ENCODE measurements at regions not wholly inside any gene's neighbourhood (a gene's known extent, or its start where the extent isn't known, plus 50 kb on each side); places are given as distances from the start of the nearest gene placed in this dataset.

DNA sequence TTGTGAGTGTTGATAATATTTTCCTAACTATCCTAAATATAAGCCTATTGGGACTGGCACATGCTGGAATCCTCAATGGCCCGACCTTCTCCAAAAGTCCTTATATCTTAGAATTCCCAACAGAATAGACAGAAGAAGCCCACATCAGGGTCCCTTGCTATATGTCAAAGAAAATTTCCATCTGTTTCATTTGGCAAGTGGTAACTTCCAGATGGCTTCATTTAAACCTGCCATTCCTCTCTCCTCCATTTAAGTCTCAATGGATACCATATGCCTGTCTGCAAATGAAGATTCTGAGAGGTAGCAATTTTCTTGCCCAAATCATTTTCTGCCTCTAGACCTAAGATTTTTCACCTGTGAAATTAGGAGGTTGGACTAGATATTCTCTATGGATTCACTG, 73.1 kb upstream of the KCNA4 start:
- Mint-ChIP-seq H3K9me3 (peaks cover 0 to 10% (median 0%) of the 10 kb centered on the region in 7 donors), H3K27ac (no peak overlapping the region), H3K27me3 (no peaks in the 10 kb centered on the region), H3K4me1 (no peaks in the 10 kb centered on the region), H3K4me3 (no peak overlapping the region), H3K36me3 (no peaks in the 10 kb centered on the region)
- ATAC-seq (ENCODE audit: low read depth in 2 of 2) (no peak), DNase-seq (no peak)

DNA sequence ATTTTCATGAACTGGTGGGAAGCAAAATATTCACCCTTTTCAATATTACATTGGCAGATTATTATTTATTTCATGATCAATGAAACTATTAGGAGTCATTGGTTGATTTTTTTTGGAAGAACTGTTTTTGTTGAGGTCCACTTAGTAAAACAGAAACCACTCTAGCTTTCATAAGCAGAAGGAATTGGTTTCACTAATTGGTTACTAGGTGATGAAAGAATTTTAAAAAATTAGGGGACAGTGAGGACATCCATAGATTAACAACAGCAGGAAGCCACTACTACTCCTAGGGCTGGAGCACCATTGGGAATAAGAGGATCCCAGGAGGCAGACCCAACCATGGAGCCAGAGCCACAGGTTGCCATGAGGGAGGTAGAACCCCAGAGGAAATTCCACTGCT, 74.4 kb upstream of the KCNA4 start:
- Mint-ChIP-seq H3K36me3 (no peaks in the 10 kb centered on the region), H3K27ac (no peak overlapping the region), H3K9me3 (peaks cover 0 to 10% (median 2%) of the 10 kb centered on the region in 7 donors), H3K4me1 (no peaks in the 10 kb centered on the region), H3K27me3 (no peaks in the 10 kb centered on the region), H3K4me3 (no peak overlapping the region)
- DNase-seq (no peak), ATAC-seq (ENCODE audit: low read depth in 2 of 2) (no peak)

DNA sequence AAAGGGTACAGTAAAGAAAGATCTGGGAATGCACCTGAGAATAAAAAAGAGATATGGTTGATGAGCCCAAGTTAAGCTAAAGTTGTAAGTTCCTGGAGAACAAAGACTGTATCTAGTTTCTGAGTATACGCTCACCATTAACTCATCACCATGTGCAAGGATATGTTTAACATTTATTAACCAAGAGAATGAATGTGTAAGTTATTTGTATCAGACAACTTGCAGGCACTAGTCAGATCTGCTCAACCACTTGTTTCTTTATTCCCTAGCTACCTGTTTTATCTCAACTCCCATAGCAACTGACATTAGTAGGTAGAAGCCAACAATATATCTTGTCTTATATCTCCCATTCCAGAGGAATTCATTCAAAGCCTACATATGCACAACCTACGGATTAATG, 74.9 kb upstream of the KCNA4 start:
- Mint-ChIP-seq H3K9me3 (peaks cover 0 to 10% (median 2%) of the 10 kb centered on the region in 7 donors), H3K27ac (no peak overlapping the region), H3K36me3 (no peaks in the 10 kb centered on the region), H3K27me3 (no peaks in the 10 kb centered on the region), H3K4me3 (no peak overlapping the region), H3K4me1 (no peaks in the 10 kb centered on the region)
- no peak for ATAC-seq (ENCODE audit: low read depth in 2 of 2)
- DNase-seq: no peak

DNA sequence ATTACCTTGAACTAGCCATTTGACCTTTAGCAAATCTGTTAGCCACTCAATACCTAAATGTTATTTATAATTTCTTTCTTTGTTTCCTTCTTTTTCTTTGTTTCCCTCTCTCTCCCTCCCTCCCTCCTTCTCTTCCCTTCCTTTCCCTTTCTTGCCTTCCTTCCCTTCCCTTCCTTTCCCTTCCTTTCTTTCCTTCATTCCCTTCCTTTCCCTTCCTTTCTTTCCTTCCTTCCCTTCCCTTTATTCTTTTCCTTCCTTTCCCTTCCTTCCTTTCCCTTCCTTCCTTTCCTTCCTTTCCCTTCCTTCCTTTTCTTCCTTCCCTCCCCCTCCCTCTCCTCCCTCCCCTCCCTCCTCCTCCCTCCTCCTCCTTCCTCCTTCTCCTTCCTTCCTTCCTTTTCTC, 75.7 kb upstream of the KCNA4 start:
- H3K36me3 Mint-ChIP-seq: no peaks in the 10 kb centered on the region
- no peak overlapping the region for H3K27ac Mint-ChIP-seq
- H3K27me3 Mint-ChIP-seq: no peaks in the 10 kb centered on the region
- H3K4me1 Mint-ChIP-seq: no peaks in the 10 kb centered on the region
- ATAC-seq (ENCODE audit: low read depth in 2 of 2) (no peak), DNase-seq (no peak)
- no peak overlapping the region for H3K4me3 Mint-ChIP-seq
- H3K9me3 Mint-ChIP-seq: peaks cover 0 to 10% (median 4%) of the 10 kb centered on the region in 7 donors

DNA sequence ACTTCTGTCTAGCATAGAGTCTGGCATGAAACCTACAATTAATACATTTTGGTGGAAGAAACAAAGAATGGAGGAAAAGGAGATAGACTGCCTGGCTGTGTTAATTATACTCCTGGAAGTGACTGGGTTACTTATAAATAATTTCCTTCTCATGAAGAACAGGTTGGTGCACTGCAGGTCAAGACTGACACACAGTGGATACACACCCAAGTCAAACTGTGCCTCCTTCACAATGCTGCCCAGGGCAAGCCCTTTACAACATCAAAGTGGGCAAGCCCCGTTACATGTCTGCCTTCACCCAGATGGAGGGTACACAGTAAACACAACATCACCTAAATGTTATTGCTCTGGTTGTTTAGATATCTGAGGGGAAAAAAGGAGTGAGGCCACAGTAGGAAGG, 83.7 kb upstream of the KCNA4 start:
- Mint-ChIP-seq H3K4me1 (no peaks in the 10 kb centered on the region), H3K4me3 (no peak overlapping the region), H3K27ac (no peak overlapping the region), H3K36me3 (no peaks in the 10 kb centered on the region), H3K9me3 (peaks cover 3 to 31% (median 8%) of the 10 kb centered on the region in 7 donors), H3K27me3 (peaks cover 0 to under 1% (median 0%) of the 10 kb centered on the region in 3 donors)
- ATAC-seq (ENCODE audit: low read depth in 2 of 2) (no peak), DNase-seq (no peak)

DNA sequence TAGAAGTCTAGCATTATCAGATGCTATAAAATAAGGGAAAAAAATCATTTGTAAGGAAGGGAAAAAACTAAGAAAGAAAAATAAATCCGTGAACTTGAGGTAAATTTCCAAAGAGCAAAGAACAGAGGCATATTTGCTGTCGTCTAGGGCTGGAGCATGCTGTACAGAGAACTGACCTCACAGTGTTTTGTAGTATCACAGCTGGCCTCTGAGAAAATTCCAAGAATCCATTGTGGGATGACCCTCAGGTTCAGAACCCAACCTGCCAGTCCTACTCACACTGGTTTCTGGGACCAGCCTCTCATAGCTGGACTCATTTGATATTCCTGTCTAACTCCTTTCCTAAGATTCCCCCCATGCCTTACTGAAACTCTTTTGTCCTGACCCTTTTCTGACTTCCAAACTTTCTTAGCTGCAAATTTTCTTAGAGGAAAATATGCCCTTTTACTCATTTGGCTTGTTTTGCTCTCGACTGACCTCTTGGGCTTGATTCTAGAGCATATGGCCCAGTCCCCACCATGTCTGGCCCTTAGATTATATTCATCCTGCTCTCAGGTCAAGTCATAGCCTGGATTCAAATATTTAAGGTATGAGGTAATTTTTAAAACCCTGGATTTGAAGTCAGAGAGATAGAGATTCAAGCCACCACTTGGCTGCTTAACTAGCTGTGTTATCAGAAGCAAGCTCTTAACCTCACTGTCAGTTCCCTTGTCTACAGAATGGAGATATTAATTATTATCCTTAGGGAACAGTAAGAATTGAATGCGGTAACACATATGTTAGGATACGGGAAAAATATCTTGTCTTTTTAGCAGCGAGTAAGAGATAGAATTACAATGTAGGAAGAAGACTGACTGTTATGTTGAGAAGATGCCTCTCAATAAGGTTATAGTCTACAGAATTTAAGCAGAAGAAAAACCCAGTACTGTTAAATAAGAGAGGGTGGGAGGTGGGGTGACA, 89.7 kb upstream of the KCNA4 start:
- H3K9me3 Mint-ChIP-seq: peaks cover 0 to 9% (median 2%) of the 10 kb centered on the region in 7 donors

DNA sequence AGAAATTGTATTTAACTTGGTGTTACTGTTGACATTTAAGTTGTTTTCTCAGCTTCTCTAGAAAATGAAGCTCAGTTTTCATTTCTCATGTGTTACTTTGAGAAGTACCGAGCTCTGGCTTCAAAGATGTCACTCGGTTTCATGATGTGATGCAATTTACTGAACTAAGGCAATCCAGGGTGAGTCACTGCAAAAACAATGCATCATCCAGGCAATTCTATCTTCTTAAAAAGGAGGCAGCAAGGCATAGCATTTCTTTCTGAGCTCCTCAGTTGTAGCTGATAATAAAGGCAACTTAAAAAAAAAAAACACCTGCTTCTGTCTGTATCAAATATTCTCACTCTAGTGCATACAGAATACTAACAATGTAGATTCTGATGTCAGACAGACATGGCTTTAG, 91.1 kb upstream of the KCNA4 start:
- H3K36me3 Mint-ChIP-seq: no peaks in the 10 kb centered on the region
- no peak overlapping the region for H3K27ac Mint-ChIP-seq
- no peaks in the 10 kb centered on the region for H3K4me1 Mint-ChIP-seq
- peaks cover 0 to 9% (median 0%) of the 10 kb centered on the region in 7 donors for H3K9me3 Mint-ChIP-seq
- H3K27me3 Mint-ChIP-seq: peaks cover 0 to 6% (median 0%) of the 10 kb centered on the region in 3 donors
- H3K4me3 Mint-ChIP-seq: no peak overlapping the region
- ATAC-seq (ENCODE audit: low read depth in 2 of 2): no peak
- DNase-seq: no peak

More for the DNA sequence above, 89.7 kb upstream of the KCNA4 start:
- DNase-seq (no peak), ATAC-seq (ENCODE audit: low read depth in 2 of 2) (no peak)
- Mint-ChIP-seq H3K36me3 (no peaks in the 10 kb centered on the region), H3K4me3 (no peak overlapping the region), H3K27me3 (peaks cover 0 to 6% (median 0%) of the 10 kb centered on the region in 3 donors), H3K4me1 (no peaks in the 10 kb centered on the region), H3K27ac (no peak overlapping the region)

DNA sequence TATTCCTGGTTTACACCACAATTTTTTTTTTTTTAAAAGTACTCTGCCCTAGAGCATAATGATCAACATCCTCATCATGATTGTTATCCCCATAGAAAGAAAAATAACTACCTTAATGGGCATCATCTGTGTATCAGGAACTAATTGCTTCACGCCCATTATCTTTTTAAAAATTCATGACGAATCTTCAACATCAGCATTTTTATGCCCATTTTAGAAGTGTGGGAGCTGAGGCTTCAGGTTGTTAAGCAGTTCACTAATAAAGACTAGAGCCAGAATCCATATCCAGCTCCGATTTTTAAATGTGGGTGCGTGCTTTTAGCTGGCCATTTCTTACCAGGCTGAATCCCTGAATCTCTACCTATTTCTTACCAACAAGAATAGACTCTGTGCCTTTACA, 92.9 kb upstream of the KCNA4 start:
- ATAC-seq (ENCODE audit: low read depth in 2 of 2) (no peak), DNase-seq (no peak)
- H3K4me1 Mint-ChIP-seq: no peaks in the 10 kb centered on the region
- no peak overlapping the region for H3K4me3 Mint-ChIP-seq
- H3K9me3 Mint-ChIP-seq: peaks cover 0 to 9% (median 0%) of the 10 kb centered on the region in 7 donors
- peaks cover 0 to 6% (median 0%) of the 10 kb centered on the region in 3 donors for H3K27me3 Mint-ChIP-seq
- no peaks in the 10 kb centered on the region for H3K36me3 Mint-ChIP-seq
- H3K27ac Mint-ChIP-seq: no peak overlapping the region

DNA sequence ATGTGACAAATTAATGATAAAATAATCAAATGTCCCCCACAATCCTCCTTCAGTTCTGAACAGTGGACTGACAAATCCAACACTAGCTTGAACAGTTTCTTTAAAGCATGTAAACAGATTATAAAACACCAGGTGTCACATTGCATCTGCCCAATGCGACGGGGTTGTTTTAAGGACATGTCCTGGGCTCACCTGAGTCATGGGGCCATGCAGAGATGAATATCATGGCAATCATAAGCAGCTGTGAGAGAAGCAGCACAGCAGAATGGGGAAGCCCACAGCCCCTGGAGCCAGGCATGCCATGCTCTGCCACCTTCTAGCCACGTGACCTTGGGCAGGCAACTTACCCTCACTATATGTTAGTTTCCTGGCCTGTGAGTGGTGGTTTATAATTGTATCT, 93.9 kb upstream of the KCNA4 start:
- H3K27me3 Mint-ChIP-seq: peaks cover 0 to 3% (median 0%) of the 10 kb centered on the region in 3 donors
- DNase-seq: no peak
- H3K36me3 Mint-ChIP-seq: no peaks in the 10 kb centered on the region
- H3K27ac Mint-ChIP-seq: no peak overlapping the region
- H3K4me1 Mint-ChIP-seq: no peaks in the 10 kb centered on the region
- ATAC-seq (ENCODE audit: low read depth in 2 of 2): no peak
- H3K4me3 Mint-ChIP-seq: no peak overlapping the region
- H3K9me3 Mint-ChIP-seq: peaks cover 0 to 2% (median 0%) of the 10 kb centered on the region in 7 donors

DNA sequence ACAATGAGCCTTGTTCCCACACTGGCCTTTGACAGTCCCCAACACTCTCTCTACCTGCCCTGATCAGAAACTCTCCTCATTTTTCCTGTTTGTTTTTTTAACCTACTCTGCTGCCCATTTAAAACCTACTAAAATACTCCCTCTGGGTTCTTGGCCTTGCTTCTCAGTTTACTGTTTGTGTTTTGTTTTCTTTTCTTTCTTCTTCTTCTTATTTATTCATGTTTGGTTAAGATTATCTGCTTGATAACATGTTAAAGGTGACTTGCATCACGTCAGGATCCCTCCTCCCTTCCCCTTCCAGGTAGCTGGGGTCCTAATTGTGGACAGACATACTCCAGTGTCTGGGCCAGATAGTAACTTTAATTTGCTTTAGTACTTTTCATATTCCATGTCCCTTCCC, 95.0 kb upstream of the KCNA4 start:
- Mint-ChIP-seq H3K9me3 (peaks cover 0 to 2% (median 0%) of the 10 kb centered on the region in 7 donors), H3K36me3 (no peaks in the 10 kb centered on the region), H3K4me1 (no peaks in the 10 kb centered on the region), H3K27ac (peak overlapping the region in 1 of 6 donors; percentile 1), H3K4me3 (no peak overlapping the region), H3K27me3 (no peaks in the 10 kb centered on the region)
- ATAC-seq (ENCODE audit: low read depth in 2 of 2): no peak
- no peak for DNase-seq

DNA sequence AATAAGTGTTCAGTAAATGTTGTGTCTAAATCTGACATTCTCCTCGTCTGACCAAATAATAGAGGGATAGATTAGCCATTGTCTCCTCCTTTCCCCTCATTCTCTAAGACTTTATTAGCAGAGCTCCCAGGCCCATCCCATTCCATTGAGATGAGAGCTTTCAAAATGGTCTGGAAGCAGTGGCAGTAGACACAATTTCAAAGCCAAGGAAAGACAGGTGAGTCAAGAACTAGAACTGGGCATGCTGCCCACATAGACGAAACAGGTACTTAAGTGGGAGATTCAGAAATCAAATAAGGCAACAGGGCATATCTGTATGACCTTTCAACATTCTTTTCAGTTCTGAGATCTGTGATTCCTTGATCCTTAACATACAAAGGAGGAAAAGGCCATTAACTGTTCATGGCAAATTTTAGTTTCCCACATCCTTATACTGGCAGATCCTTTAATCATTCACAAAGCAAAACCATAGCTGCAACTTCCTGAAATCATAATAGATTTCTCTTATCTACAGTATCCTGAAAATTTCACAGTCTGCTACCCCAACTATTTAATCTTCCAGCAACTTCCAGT, 96.6 kb upstream of the KCNA4 start:
- peaks cover 0 to 2% (median 0%) of the 10 kb centered on the region in 7 donors for H3K9me3 Mint-ChIP-seq
- ATAC-seq (ENCODE audit: low read depth in 2 of 2) (no peak), DNase-seq (no peak)
- H3K4me1 Mint-ChIP-seq: no peaks in the 10 kb centered on the region
- H3K27ac Mint-ChIP-seq: no peak overlapping the region
- H3K27me3 Mint-ChIP-seq: peaks cover 0 to 4% (median 0%) of the 10 kb centered on the region in 3 donors
- H3K36me3 Mint-ChIP-seq: no peaks in the 10 kb centered on the region
- no peak overlapping the region for H3K4me3 Mint-ChIP-seq

DNA sequence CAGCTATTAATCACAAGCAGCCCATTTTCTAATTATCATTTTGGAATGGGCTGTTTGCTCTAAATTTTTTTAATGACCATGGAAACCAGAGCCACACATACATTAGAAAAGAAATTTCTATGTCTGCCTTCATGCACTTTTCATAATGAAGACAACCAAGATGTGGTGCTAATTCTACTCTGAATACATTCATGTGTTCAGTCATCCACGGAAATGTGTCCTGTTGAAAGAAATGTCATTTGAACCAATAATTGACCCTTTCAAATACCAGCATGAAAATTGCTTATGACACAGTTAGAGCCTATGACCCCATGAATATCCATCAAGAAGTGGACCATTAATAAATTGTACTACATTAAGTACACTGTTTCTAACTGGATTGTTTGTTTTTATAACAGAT, 99.7 kb upstream of the KCNA4 start:
- Mint-ChIP-seq H3K36me3 (no peaks in the 10 kb centered on the region), H3K27ac (no peak overlapping the region), H3K4me3 (no peak overlapping the region), H3K27me3 (peaks cover 0 to 4% (median 0%) of the 10 kb centered on the region in 3 donors), H3K4me1 (no peaks in the 10 kb centered on the region), H3K9me3 (peaks cover 0 to 2% (median 0%) of the 10 kb centered on the region in 7 donors)
- ATAC-seq (ENCODE audit: low read depth in 2 of 2) (no peak), DNase-seq (no peak)

DNA sequence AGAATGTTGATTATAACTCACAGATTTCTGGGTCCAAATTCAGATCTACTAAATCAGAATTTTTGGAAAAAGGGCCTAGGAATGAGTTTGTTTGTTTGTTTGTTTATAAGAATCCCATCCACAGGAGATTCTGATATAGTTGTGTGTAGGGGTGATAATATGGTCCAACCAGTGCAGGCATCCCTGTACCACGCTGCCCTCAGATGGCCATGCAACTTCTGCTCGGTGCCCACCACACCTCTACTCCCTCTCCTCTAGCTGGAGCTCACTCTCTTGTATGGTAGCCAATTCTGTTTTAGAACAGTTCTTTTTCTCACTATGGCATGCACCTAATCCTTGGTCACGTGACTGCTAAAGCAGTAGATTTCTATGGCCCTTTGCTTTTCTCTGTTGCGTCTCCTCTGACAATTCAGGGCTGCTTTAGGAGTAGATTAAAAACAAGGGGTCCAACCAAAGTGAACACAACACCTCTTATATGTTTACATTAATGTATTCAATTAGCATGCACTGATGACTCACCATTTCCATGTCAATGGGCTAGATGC, 103.3 kb upstream of the KCNA4 start:
- Mint-ChIP-seq H3K27ac (no peak overlapping the region), H3K4me3 (no peak overlapping the region), H3K36me3 (no peaks in the 10 kb centered on the region), H3K4me1 (no peaks in the 10 kb centered on the region), H3K27me3 (peaks cover 0 to 5% (median 4%) of the 10 kb centered on the region in 3 donors), H3K9me3 (peaks cover 0 to 2% (median 0%) of the 10 kb centered on the region in 7 donors)
- DNase-seq: no peak
- no peak for ATAC-seq (ENCODE audit: low read depth in 2 of 2)

DNA sequence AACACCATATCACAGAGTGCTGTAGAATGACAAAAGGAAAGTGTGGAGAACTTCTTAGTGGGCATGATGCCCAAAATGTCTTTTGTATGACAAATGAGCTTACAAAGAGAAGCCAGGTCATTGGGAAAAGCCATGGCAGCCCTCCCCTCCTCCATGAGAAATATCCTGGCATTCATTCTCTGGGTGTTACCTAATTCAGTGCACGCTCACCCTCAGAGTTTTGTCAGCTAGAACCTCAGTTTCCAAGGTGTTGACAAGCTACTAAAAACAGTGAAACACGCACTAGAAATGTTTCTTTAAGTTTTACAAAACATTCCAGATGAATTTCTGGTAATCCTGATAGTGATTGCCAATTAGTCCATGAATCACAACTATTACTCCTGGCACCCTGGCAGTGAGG, 105.4 kb upstream of the FSHB start:
- H3K27ac Mint-ChIP-seq: no peak overlapping the region
- H3K36me3 Mint-ChIP-seq: no peaks in the 10 kb centered on the region
- peaks cover 0 to 2% (median 0%) of the 10 kb centered on the region in 7 donors for H3K9me3 Mint-ChIP-seq
- peaks cover 0 to 10% (median 6%) of the 10 kb centered on the region in 3 donors for H3K27me3 Mint-ChIP-seq
- DNase-seq (no peak), ATAC-seq (ENCODE audit: low read depth in 2 of 2) (no peak)
- no peak overlapping the region for H3K4me3 Mint-ChIP-seq
- no peaks in the 10 kb centered on the region for H3K4me1 Mint-ChIP-seq

Measured in naive B cell (primary cell).